ENCODE measurements at regions not wholly inside any gene's neighbourhood (a gene's known extent, or its start where the extent isn't known, plus 50 kb on each side); places are given as distances from the start of the nearest gene placed in this dataset.

DNA sequence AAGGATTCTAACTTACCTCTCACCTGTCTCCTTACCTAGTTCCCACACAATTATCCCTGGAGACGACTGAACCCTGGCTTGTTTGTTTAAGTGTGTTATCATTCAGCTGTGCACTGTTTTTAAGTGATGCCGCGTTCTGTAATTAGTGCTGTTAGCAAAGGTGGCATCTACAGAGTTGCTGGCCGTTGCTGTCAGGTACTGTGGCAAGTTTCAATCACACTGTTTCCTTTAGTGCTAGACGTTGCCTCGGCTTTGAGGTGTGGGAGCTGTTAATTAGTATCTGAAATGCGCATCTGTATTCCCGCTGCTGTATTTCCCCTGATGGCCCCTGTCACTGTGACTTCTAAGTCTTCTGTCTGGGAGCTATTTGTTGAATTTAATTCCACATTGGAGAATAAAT, 193.8 kb upstream of the GAS1 start:
- TF ChIP-seq EZH2 (IDR thresholded peaks at IDR 0.05; ENCODE audit: borderline replicate concordance, low read depth, low read length, severe bottlenecking) (no peak), POLR2A (IDR thresholded peaks at IDR 0.05; ENCODE audit: low read depth, low read length) (no peak), POLR2AphosphoS5 (IDR thresholded peaks at IDR 0.05; ENCODE audit: insufficient read depth, low read depth, low read length) (no peak), FOS (IDR thresholded peaks at IDR 0.05; ENCODE audit: borderline replicate concordance, insufficient read depth, low read length) (no peak), MYC (IDR thresholded peaks at IDR 0.05; ENCODE audit: low read depth, low read length) (no peak)
- TF ChIP-seq, protein P1, sequence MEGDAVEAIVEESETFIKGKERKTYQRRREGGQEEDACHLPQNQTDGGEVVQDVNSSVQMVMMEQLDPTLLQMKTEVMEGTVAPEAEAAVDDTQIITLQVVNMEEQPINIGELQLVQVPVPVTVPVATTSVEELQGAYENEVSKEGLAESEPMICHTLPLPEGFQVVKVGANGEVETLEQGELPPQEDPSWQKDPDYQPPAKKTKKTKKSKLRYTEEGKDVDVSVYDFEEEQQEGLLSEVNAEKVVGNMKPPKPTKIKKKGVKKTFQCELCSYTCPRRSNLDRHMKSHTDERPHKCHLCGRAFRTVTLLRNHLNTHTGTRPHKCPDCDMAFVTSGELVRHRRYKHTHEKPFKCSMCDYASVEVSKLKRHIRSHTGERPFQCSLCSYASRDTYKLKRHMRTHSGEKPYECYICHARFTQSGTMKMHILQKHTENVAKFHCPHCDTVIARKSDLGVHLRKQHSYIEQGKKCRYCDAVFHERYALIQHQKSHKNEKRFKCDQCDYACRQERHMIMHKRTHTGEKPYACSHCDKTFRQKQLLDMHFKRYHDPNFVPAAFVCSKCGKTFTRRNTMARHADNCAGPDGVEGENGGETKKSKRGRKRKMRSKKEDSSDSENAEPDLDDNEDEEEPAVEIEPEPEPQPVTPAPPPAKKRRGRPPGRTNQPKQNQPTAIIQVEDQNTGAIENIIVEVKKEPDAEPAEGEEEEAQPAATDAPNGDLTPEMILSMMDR (IDR thresholded peaks at IDR 0.05; ENCODE audit: extremely low read depth in 1 of 2, insufficient read depth in 1 of 2, low read depth in 1 of 2, low read length in 2 of 2), result no peak
- TF ChIP-seq, protein P2, sequence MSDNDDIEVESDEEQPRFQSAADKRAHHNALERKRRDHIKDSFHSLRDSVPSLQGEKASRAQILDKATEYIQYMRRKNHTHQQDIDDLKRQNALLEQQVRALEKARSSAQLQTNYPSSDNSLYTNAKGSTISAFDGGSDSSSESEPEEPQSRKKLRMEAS (IDR thresholded peaks at IDR 0.05; ENCODE audit: insufficient read depth, insufficient read length), result no peak

All from endothelial cell of umbilical vein (primary cell).